Rectal smooth muscle tissue (tissue), 1 donor: ENCODE measurements at regions not wholly inside any gene's neighbourhood (a gene's known extent, or its start where the extent isn't known, plus 50 kb on each side); places are given as distances from the start of the nearest gene placed in this dataset.

ENCODE experiments used
- H3K27ac ChIP-seq: one replicate; pipeline ENCODE4 v1.7.0; 2013; ENCODE audit warnings: low read depth, low read length, inconsistent platforms
- H3K27me3 ChIP-seq: one replicate; pipeline ENCODE4 v1.7.0; 2013; ENCODE audit warnings: low read length; ENCODE audit not compliant: control insufficient read depth, insufficient read depth
- H3K36me3 ChIP-seq: one replicate; pipeline ENCODE4 v1.7.0; 2013; ENCODE audit warnings: low read length; ENCODE audit not compliant: control insufficient read depth, insufficient read depth
- H3K4me1 ChIP-seq: one replicate; pipeline ENCODE4 v1.7.0; 2013; ENCODE audit warnings: low read length; ENCODE audit not compliant: control insufficient read depth, insufficient read depth
- H3K4me3 ChIP-seq: one replicate; pipeline ENCODE4 v1.7.0; 2013; ENCODE audit warnings: low read length
- H3K9ac ChIP-seq: one replicate; pipeline ENCODE4 v1.7.0; 2013; ENCODE audit warnings: low read length

GRCh38 chr13:109630271-109630670 lies 156.1 kb downstream of the IRS2 start:
- H3K36me3 ChIP-seq = no peaks in the 10 kb centered on the region
- H3K4me3 ChIP-seq = no peak overlapping the region
- H3K27ac ChIP-seq = no peak overlapping the region
- no peaks in the 10 kb centered on the region for H3K27me3 ChIP-seq
- H3K9ac ChIP-seq = no peak overlapping the region
- no peaks in the 10 kb centered on the region for H3K4me1 ChIP-seq

GRCh38 chr13:109629737-109630136 lies 156.6 kb downstream of the IRS2 start:
- Histone ChIP-seq H3K9ac (no peak overlapping the region), H3K4me1 (no peaks in the 10 kb centered on the region), H3K36me3 (no peaks in the 10 kb centered on the region), H3K4me3 (no peak overlapping the region), H3K27ac (no peak overlapping the region), H3K27me3 (no peaks in the 10 kb centered on the region)

GRCh38 chr13:109628251-109628699 lies 158.1 kb downstream of the IRS2 start:
- Histone ChIP-seq H3K4me1 (no peaks in the 10 kb centered on the region), H3K9ac (no peak overlapping the region), H3K27me3 (no peaks in the 10 kb centered on the region), H3K27ac (no peak overlapping the region), H3K4me3 (no peak overlapping the region), H3K36me3 (no peaks in the 10 kb centered on the region)

GRCh38 chr13:109627649-109628048 lies 158.7 kb downstream of the IRS2 start:
- H3K36me3 ChIP-seq = no peaks in the 10 kb centered on the region
- H3K9ac ChIP-seq = no peak overlapping the region
- no peaks in the 10 kb centered on the region for H3K4me1 ChIP-seq
- H3K4me3 ChIP-seq = no peak overlapping the region
- no peaks in the 10 kb centered on the region for H3K27me3 ChIP-seq
- H3K27ac ChIP-seq = no peak overlapping the region

GRCh38 chr13:109626386-109627171 lies 159.8 kb downstream of the IRS2 start:
- Histone ChIP-seq H3K4me1 (no peaks in the 10 kb centered on the region), H3K36me3 (no peaks in the 10 kb centered on the region), H3K27me3 (no peaks in the 10 kb centered on the region), H3K9ac (no peak overlapping the region), H3K27ac (no peak overlapping the region), H3K4me3 (no peak overlapping the region)

GRCh38 chr13:109625156-109625555 lies 161.2 kb downstream of the IRS2 start:
- no peak overlapping the region for H3K4me3 ChIP-seq
- no peaks in the 10 kb centered on the region for H3K27me3 ChIP-seq
- no peaks in the 10 kb centered on the region for H3K4me1 ChIP-seq
- H3K36me3 ChIP-seq = no peaks in the 10 kb centered on the region
- no peak overlapping the region for H3K27ac ChIP-seq
- no peak overlapping the region for H3K9ac ChIP-seq

GRCh38 chr13:109622006-109622405 lies 164.4 kb downstream of the IRS2 start:
- Histone ChIP-seq H3K27me3 (no peaks in the 10 kb centered on the region), H3K4me1 (no peaks in the 10 kb centered on the region), H3K9ac (no peak overlapping the region), H3K27ac (no peak overlapping the region), H3K4me3 (no peak overlapping the region), H3K36me3 (no peaks in the 10 kb centered on the region)

DNA sequence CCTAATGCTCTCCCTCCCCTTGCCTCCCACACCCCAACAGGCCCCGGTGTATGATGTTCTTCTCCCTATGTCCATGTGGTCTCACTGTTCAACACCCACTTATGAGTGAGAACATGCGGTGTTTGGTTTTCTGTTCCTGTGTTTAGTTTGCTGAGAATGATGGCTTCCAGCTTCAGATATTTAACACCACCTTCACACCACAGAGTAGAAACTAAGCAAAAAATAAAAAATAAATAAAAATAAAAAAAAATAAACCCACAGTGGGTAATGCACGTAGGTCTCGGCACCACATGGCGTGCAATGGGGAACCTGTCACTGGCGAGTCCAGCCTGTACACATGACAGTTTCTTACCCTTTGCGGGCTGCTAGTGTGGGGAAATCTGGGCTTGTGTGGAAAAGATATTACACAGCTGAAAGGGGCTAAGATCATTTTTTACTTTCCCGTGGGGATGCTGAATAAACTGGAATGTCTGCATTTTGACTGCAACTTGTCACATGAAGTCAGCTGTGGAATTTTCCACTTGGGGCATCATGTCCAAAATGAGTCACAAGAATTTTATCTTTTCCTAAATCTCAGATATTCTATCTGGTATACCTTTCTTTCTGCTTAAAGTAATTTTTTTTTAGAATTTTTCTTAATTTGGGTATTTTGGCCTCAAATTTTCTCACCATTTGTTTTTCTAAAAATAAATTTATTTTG lies 170.5 kb downstream of the IRS2 start:
- Histone ChIP-seq H3K27me3 (no peaks in the 10 kb centered on the region), H3K9ac (no peak overlapping the region), H3K4me3 (no peak overlapping the region), H3K4me1 (no peaks in the 10 kb centered on the region), H3K27ac (no peak overlapping the region), H3K36me3 (no peaks in the 10 kb centered on the region)

GRCh38 chr13:109611912-109612691 lies 174.3 kb downstream of the IRS2 start:
- H3K27ac ChIP-seq = no peak overlapping the region
- no peaks in the 10 kb centered on the region for H3K36me3 ChIP-seq
- no peaks in the 10 kb centered on the region for H3K4me1 ChIP-seq
- H3K9ac ChIP-seq = no peak overlapping the region
- H3K4me3 ChIP-seq = no peak overlapping the region
- H3K27me3 ChIP-seq = no peaks in the 10 kb centered on the region

- no peaks in the 10 kb centered on the region for H3K36me3 ChIP-seq
- no peaks in the 10 kb centered on the region for H3K27me3 ChIP-seq
- H3K4me3 ChIP-seq = no peak overlapping the region
- no peaks in the 10 kb centered on the region for H3K4me1 ChIP-seq
- no peak overlapping the region for H3K27ac ChIP-seq
- no peak overlapping the region for H3K9ac ChIP-seq
Measured at GRCh38 chr13:109610517-109610916, 175.9 kb downstream of the IRS2 start.

- no peaks in the 10 kb centered on the region for H3K36me3 ChIP-seq
- H3K27me3 ChIP-seq = no peaks in the 10 kb centered on the region
- no peak overlapping the region for H3K4me3 ChIP-seq
- no peak overlapping the region for H3K27ac ChIP-seq
- H3K4me1 ChIP-seq = no peaks in the 10 kb centered on the region
- no peak overlapping the region for H3K9ac ChIP-seq
Measured at GRCh38 chr13:109608503-109608902, 177.9 kb downstream of the IRS2 start.

DNA sequence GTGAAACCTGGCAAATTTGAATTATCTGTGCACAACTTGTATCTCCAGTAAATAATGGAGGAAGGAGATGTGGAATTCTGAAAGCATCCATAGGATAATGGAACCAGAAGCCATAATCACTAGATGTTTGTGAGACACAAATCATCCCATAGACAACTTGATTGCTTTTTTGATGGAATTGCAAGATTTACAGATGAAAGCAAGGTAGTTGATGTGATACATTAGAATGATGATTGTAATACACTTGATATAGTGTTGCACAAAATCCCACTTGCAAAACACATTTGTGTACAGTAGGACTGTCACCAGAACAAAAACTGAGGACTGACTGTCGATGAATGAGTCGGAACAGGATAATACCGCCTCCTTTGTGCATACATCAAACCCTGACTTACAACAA lies 178.3 kb downstream of the IRS2 start:
- Histone ChIP-seq H3K36me3 (no peaks in the 10 kb centered on the region), H3K4me1 (no peaks in the 10 kb centered on the region), H3K27me3 (no peaks in the 10 kb centered on the region), H3K27ac (no peak overlapping the region), H3K4me3 (no peak overlapping the region), H3K9ac (no peak overlapping the region)
